ENCODE measurements at regions not wholly inside any gene's neighbourhood (a gene's known extent, or its start where the extent isn't known, plus 50 kb on each side); places are given as distances from the start of the nearest gene placed in this dataset.

GRCh38 chr2:142463047-142463446 is 332.2 kb upstream of the LRP1B start:
- TF ChIP-seq CTCF (IDR thresholded peaks at IDR 0.05) (no peak), POLR2A (IDR thresholded peaks at IDR 0.05) (no peak), POLR2AphosphoS5 (IDR thresholded peaks at IDR 0.05) (no peak)
